OCI-LY7 (cell line): ENCODE measurements at regions not wholly inside any gene's neighbourhood (a gene's known extent, or its start where the extent isn't known, plus 50 kb on each side); places are given as distances from the start of the nearest gene placed in this dataset.

Experiments
- EZH2phosphoT487 ChIP-seq: fragments of 200-600 bp; sonication (generic); IDR thresholded peaks from 2 replicates; pipeline ENCODE4 v1.6.1; 2018; ENCODE audit warnings: low read depth, borderline replicate concordance, mild to moderate bottlenecking, mixed run types, antibody characterized with exemption, low read length, moderate library complexity, mixed read lengths
- TF ChIP-seq, protein P1 (sequence below): fragments of 200-600 bp; sonication (generic); conservative IDR thresholded peaks from 2 replicates; pipeline ENCODE4 v1.5.1; 2014; ENCODE audit warnings: mild to moderate bottlenecking, antibody characterized with exemption, low read length, moderate library complexity, mixed read lengths

DNA sequence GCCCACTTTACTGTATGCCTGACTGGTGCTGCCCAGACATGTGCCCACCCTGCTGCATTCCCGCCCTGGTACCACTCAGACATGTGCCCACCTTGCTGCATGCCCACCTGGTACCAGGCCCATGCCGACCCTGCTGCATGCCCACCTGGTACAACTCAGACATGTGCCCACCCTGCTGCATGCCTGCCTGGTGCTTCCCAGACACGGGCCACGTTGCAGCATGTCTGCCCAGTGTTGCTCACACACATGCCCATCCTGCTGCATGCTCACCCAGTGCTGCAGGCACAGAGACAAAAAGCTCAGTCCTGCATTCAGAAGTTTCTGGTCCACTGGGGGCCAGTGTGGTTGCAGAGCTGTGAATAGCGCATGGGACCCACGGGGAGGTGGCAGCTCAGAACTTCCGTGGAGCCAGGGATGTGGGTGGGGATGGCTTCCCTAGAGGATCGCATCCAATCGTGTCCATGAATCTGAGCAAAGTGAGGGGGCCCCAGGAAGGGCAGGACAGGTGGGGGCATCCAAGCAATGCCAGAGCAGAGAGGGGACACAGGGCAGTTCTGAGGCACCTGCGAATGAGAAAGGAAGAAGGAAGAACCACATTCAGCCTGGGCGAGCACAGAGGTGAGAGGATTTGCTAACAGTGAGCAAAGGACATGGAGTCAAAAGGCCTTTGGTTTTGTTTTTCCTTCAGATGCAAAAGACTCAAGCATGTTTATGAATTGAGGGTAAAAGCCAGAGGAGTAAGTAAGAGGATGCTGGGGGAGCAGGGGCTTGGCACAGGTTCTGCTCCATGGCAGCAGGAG, 175.9 kb upstream of the C14orf180 start:
- TF ChIP-seq, protein P1, sequence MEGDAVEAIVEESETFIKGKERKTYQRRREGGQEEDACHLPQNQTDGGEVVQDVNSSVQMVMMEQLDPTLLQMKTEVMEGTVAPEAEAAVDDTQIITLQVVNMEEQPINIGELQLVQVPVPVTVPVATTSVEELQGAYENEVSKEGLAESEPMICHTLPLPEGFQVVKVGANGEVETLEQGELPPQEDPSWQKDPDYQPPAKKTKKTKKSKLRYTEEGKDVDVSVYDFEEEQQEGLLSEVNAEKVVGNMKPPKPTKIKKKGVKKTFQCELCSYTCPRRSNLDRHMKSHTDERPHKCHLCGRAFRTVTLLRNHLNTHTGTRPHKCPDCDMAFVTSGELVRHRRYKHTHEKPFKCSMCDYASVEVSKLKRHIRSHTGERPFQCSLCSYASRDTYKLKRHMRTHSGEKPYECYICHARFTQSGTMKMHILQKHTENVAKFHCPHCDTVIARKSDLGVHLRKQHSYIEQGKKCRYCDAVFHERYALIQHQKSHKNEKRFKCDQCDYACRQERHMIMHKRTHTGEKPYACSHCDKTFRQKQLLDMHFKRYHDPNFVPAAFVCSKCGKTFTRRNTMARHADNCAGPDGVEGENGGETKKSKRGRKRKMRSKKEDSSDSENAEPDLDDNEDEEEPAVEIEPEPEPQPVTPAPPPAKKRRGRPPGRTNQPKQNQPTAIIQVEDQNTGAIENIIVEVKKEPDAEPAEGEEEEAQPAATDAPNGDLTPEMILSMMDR: no peak
- no peak for TF ChIP-seq EZH2phosphoT487
